Limb (tissue), 2 donors: ENCODE measurements at regions not wholly inside any gene's neighbourhood (a gene's known extent, or its start where the extent isn't known, plus 50 kb on each side); places are given as distances from the start of the nearest gene placed in this dataset.

Source experiments
- DNase-seq, 2 donors: peaks; one replicate each; pipeline ENCODE4 v3.0.0-alpha.2; 2016; ENCODE audit errors: extremely low spot score in 2 of 2

DNA sequence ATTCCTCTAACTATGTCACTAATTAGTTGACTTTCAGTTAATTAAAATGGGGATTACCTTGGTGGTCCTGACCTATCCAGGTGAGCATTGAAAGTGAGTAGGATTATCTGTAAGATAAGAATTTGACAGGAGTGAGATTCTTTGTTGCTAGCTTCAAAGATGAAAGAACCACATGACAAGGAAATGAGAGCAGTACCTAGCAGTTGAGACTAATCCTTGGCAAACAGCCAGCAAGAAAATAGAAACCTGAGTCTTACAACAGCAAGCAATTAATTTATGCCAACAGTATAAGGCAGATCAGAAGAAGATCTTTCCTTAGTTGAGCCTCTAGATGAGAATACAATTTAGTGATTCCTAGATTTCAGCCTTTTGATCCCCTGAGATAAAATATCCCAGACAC lies 1058.4 kb downstream of the LRFN5 start:
- no peak for DNase-seq

DNA sequence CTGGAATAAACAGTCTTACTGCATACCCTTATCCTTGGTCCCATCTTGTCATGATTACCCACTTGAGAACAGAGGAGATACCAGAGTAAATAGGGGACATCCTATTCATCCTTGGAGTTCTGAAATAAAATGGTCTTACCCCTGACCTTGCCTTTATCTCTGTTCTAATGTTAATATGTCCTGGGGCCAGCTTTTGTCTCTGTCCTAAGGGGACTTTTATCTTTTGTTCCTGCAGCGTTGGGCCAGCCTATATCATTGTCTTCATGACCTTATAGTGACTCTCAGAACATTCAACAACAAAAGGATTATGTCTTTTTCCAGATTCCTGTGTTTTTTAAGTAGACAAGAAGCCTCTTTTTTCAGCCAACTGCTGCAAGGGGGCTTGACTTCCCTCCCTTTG lies 1057.5 kb downstream of the LRFN5 start:
- no peak for DNase-seq

DNA sequence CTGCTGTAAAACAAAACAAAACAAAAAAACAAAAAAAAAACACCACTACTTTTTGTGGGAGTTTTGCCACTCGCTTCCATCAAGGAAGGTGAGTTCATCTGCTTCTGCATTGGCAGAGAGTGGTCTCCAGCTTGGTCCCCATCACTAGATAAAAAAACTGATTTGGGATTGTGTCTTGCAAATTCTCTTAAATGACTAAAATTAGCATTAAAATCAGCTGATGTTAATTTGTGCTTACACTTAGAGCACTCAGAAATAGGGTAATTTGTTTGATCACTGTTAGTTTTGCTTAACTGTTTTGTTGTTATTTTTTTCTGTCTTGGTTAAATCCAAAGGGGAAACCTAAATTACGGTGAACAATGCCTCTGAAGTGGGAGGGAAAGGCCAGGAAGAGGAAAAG lies 1048.0 kb downstream of the LRFN5 start:
- no peak for DNase-seq

DNA sequence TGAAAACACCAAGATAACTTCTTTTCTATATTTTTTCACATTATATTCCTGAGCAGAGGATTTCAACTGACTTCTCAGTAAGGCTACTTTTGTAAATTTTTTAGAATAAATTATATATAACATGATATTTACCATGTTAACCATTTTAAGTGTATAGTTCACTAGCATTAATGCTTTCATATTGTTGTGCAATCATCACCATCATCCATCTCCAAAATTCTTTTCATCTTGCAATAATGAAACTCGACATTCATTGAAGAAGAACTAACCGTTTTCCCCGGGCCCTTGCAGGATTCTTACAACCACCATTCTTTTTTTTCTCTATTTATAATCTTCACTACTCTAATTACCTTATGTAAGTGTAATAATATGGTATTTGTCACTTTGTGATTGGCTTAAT lies 1036.1 kb downstream of the LRFN5 start:
- DNase-seq, result no peak

DNA sequence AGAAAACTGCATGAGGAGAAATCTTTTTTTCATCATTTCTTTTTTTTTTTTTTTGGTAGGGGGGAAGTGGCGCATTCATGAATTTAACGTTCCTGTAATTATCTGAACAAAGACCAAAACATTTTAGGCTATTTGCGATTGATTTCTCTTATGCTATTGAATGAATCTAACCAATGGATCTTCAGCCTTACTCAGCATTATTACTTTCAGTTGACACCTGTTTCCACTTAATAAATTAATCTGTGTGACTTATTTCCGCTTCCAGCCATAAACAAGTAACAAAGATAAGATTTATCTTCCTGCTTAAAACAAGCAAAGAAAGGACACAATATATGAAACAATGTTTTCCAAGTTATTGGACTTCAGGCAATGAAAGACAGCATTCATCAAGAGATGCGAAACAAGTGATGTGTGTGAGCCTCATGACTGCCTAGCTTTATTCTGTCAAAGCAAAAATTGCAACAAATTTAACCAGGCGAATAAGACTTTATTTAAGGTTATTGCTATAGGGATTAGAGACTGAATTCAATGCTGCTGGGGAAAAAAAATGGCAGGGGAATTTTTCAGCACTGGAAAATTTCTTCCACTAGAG lies 1026.9 kb downstream of the LRFN5 start:
- no peak for DNase-seq

DNA sequence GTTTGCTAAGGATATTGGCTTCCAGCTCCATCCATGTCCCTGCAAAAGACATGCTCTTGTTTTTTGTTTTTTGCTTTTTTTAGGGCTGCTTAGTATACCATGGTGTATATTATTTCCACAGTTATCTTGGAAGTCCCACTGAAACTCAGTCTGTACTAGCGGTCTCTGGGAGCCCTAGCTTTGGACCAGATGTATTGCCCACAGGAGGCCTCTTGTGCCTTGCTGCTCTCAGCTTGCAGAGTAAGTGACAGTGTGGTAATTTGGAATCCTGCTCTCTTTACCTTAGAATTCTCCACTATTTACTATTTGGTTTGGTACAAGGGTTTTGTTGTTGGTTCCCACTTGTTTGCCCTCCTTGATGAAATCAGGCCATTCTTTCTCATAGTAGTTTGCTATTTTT lies 1022.9 kb downstream of the LRFN5 start:
- no peak for DNase-seq

DNA sequence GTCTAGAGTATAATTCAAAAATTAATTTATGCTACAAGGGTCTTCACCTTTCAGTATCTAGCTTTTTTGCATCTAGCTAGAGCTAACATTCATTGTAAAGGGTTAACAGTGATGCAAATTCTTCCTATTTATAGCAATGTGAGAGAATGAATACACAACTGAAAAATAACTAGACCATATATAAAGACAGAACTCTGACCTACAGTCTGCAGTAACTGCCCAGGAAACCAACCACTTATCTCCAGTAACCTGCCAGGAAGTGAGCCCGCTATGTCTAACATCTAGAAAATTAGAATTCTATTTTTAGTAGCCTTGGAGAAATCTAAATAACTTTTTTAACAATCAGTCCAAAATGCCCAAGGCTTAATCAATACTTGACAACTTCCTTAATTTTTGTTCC lies 1021.9 kb downstream of the LRFN5 start:
- no peak for DNase-seq

DNA sequence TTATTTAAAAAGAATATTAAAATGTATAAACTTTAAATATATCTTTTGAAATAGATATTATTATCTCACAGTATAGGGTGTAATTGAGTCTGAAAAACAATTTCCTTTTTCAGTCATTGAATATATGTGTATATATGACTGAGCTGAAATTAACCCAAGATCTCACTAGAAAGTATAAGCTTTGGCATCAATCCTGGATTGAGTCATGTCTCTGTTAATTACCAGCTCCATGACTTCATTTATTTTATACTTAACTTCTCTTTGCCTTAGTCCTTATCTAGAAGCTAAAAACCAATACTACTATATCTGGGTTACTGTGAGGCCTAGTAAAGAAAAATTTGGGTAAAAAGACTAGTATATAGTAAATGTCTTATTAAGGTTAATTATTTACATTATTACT lies 1020.3 kb downstream of the LRFN5 start:
- no peak for DNase-seq

DNA sequence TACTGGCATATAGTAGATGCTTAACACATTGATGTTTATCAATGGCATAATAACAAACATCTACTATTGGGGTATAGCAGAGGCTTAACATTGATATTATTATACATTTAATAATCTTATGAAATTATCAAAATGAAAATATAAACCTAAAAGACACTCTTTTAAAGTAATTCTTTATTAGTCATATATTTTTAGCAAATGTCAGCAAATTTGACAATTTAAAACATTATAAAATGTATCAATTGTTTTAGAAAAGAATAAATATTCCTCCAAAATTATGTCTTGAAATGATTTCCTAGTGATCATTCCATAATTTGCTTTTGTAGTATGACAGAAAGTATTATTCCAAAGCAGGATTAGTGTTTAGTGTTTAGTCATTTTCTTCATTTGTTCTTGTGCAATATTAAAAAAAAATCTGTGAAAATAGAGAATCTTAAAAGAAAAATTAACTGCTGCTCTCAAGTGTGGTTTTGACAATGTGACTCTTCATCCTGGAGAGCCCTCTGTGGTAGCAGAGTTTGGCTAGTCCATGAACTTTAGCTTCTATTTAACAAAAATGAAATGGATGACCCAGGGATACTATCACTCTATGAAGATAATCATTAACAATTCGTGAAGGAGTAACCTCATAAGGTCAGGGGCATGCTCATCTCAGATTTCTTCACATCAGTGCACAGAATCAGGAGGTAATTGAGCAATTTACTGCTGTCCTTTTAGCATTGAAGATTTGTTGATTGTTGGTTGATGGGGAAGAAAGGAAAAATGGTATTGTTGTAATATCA lies 1018.5 kb downstream of the LRFN5 start:
- no peak for DNase-seq

DNA sequence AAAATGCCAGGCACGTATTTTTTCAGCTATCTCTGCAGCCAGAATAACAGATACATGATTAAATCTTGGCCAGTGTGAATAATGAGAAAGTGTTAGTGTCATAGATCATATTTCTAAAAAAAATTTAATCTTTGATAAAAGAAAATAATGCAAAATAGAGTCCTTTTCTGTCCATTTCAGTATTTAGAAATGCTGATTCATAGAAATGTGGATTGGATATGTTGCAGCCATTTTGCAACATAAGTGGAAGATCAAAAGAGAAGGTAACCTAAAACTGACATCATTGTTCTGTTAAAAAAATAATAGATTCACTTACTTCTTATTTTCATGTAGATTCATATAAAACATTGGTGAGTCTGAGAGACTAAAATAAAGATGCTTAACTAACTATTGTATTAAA lies 1010.3 kb downstream of the LRFN5 start:
- no peak for DNase-seq

DNA sequence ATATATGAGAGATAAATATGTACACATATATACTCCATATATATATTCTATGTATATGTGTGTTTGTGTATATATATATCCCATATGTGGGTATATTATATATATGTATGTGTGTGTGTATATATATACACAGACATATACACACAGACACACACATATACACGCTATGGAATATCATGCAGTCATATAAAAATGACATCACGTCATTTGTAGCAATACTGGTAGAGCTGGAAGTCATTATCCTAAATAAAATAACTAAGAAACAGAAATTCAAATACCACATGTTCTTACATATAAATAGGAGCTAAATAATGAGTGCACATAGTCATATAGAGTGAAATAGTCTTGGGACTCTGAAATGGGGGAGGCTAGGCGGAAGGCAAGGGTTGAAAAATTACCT lies 1000.2 kb downstream of the LRFN5 start:
- DNase-seq, result no peak

DNA sequence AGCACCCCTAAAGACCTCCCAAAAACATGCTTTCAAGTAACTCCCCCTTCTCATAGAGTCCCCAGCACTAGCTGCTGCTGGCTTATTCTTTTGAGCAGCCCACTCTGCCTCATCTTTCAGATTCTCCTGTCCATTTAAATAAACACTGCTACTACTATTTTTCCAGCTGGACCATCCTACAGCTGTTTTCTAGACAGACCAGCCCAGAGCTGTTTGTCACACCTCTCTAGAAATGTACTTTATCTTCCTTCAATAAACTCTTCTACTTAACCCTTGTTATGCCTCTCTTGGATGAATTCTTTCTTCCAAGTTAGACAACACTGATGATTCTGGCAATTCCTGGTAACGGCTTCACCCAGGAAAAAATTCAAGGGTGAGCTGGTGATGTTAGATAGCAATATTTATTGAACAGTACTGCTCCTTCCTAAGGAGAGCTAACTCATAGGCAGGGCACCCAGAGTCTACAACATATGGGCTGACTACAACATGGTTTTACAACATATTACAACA lies 995.7 kb downstream of the LRFN5 start:
- DNase-seq, result no peak

DNA sequence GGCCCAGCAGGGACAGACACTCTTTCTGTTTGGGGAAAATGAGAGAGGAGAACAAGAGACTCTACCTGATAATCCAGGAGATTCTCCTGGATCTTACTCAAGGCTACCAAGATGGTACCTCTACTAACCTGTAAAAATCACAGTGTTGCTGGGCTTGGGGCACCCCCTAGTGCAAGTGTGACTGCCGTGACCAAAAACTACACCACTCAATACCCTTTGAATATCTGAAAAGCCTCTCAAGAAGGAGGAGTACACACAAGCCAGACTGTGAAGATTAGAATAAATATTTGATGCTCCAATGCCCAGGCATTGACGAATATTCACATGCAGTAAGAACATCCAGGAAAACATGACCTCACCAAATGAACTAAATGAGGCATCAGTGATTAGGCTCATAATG lies 965.4 kb downstream of the LRFN5 start:
- no peak for DNase-seq

DNA sequence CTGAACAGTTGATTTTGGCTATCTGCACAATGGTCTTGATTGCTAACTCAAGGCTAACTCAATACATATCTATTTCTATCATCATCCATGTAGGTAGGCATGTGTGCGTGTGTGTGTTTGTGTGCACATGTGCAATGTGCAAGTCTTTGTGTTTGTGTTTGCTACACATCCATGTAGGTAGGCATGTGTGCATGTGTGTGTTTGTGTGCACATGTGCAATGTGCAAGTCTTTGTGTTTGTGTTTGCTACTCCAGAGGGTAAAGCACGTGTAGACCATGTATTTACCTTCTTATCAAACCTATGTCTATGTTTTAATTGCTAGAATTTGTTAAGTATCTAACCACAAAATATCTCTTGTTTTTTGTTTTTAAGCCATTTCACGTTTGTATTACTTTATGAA lies 962.6 kb downstream of the LRFN5 start:
- DNase-seq, result no peak

DNA sequence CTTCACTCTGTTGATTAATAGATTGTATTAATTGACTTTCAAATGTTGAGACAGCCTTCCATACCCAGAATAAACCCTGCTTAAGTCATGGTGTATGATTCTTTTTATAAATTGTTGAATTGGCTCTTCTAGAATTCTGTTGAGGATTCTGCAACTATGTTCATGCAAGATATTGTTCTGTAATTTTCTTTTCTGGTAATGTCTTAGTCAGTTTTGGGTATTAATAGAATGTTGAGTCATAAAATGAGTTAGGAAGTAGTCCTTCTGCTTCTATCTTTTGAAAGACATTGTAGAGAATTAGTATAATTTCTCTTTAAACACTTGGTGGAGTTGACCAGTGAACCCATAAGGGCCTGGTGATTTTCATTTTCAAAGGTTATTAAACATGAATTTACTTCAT lies 958.9 kb downstream of the LRFN5 start:
- no peak for DNase-seq

DNA sequence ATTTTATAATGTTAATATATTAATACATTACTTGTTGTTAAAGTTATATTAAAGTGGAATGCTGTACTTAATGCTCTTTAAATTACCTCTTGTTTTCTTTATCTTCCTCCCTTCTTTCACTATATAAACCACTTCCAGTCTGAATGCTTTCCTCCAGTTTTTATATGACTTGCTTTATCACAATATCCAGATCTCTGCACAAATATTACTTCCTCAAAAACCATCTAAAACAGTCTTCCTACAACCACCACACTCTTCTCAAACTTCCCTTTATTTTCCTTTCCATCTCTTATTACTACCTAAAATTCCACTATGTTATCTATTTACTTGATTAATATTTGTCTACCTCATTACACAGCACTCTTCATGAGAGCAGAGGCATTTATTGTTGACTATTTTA lies 956.6 kb downstream of the LRFN5 start:
- DNase-seq, result no peak

DNA sequence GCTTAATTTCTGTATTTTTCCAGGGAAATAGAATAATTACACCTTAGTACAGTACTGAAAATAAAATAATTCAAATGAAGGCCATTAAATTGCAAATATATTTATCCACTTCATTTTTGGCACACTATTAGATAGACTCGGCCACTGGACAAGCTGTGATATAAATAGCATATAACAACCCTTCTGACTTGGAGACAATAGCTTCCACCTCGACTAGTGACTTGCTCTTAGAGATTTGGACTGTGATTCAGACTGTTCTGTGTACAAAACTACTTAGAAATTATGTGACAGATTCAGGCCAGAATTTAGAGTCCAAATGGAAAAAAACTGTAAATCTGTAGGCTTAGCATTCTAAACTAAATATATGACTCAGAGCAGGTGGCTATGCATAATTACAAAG lies 949.9 kb downstream of the LRFN5 start:
- DNase-seq, result no peak

DNA sequence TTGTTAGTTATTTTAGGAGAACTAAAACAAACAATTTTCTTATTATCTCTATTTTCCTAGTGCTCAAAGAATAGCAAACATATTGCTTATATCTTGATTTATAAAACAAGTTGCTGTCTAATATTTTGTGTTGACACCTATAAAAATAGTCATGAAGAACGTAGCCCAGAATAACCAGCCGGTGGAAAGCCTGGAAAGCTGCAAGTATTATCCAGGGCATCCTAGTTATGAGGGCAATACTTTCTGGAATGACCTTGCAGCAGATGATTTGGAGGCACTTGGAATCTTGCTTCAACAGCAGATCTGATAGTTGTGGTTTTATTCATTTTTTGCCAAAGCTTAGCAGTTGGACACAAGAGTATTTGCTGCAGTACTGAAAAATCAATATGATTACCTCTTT lies 948.7 kb downstream of the LRFN5 start:
- no peak for DNase-seq

DNA sequence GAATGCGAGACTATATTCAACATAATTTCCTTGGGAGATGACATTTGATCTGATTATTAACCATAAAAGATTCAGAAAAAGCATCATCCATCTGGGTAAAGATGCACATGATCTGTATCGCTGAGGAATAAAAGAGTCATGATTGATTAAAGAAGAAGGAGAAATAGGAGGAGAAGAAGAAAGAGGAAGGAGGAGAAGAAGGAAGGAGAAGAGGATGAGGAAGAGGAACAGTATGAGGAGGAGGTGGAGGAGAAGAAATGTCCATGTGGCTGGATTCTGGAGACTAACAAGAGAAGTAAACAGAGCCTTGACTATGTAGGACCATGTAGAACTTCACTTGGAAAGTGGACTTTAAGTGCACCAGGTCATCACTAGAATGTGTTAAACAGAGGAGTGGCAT lies 947.4 kb downstream of the LRFN5 start:
- no peak for DNase-seq

DNA sequence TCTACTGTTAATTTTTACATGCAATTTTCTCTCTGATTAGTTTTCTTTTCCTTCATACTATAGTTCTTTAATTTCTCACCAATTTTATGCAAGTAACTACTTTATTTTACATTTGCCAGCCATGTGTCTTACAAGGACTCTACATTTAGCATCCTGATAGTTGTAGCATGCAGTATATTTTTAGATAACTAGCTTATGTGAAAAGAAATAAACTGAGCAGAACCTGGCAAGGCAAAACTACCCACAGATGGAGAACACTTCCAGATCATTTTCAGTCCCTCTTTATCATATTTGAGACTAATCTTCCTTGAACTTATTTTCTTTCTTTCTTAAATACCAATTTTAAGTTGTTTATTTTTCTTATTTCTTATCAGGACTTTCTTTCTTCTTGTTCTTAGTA lies 943.6 kb downstream of the LRFN5 start:
- no peak for DNase-seq

DNA sequence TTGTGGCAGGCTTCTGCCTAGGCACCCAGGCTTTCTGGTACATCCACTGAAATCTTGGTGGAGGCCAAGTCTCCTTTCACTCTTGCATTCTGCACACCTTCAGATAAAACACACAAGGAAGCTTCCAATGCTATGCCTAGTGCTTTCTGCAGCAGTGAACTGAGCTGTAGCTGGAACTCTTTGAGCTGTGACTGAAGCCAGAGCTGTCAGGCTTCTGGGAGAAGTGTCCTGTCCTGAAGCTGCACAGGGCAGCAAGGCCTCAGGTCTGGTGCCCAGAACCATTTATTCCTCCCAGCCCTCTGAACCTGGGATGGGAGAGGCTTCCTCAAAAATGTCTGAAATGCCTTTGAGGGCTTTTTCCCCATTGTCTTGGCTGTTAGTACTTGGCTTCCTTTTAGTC lies 941.7 kb downstream of the LRFN5 start:
- DNase-seq, result no peak

DNA sequence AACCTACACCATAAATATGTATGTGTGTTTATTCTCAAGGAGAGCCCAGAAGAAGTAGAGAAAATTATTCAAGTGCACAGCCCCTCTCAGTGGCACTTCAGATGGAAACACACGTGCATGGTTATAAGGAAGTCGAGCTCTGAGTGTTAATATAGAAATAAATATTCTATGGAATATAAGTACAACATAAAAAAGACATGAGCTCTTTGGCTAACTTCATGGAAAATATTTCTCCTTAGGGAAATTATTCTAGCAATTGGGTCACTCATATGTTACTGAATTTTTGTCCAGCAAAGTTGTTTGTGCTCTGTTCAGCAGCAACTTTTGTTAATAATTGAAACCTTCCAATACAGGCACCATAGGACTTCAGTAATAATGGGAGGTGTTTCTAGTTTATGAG lies 939.0 kb downstream of the LRFN5 start:
- DNase-seq, result peak in 1 of 2 donors; percentile 17

DNA sequence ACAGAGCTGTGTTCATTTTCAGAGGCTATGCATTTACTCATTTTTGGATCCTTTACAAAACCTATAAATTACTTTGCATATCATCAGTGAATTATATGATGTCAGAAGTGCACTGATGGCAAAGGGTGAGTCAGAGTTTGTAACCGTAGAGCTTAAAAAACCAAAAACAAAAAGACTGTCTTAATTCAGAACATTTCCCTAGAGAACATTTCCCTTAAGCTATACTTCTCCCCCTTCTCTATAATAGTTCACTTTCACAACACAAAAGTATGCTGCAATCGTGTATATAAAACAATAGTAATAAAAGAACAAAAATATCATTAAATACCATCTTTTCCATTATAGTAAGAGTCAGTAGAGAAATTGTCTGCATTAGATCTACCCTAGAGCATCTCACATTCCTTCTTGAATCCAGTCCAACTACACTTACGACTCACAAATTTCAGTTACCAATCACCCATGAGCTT lies 934.9 kb downstream of the LRFN5 start:
- peak in 1 of 2 donors; percentile 39 for DNase-seq
